H1 (cell line): ENCODE measurements at regions not wholly inside any gene's neighbourhood (a gene's known extent, or its start where the extent isn't known, plus 50 kb on each side); places are given as distances from the start of the nearest gene placed in this dataset.
"Not testable (repeated sequence)": the region's sequence is repeated elsewhere in the genome, so short reads cannot be mapped to it uniquely, and the experiment has no call there.

Experiments used
- CTCF ChIA-PET: fragments of 300-600 bp; sonication (Branson Sonifier 250); formaldehyde crosslinking; loops from one replicate; lab custom pipeline; 2021; ENCODE audit not compliant: partially characterized antibody; lab: Charles Lee
- POLR2A ChIA-PET: fragments of 300-600 bp; sonication (Branson Sonifier 250); formaldehyde crosslinking; loops from one replicate; lab custom pipeline; 2021; ENCODE audit warnings: inconsistent platforms; ENCODE audit not compliant: partially characterized antibody; lab: Charles Lee
- DNase-seq, 2 experiments: peaks; one replicate each; pipeline versions ENCODE4 v3.0.0 to v3.0.0-alpha.2; 2010 to 2022; ENCODE audit warnings: low spot score in 2 of 2, low read depth in 1 of 2, mixed read lengths in 1 of 2
- FAIRE-seq: peaks from 2 replicates; lab custom pipeline; 2011; peaks lifted over from hg19 to GRCh38; lab: Jason Lieb, UNC
- H2AFZ ChIP-seq: 2 replicates; pipeline ENCODE4 v1.8.1; 2012; ENCODE audit warnings: low read length, inconsistent platforms
- H2AK5ac ChIP-seq: 2 replicates; pipeline ENCODE4 v1.6.1; 2013; ENCODE audit warnings: low read depth, low read length
- H2BK120ac ChIP-seq: replicated peaks from 2 replicates; pipeline ENCODE3; 2013; ENCODE audit warnings: low read depth, low read length, inconsistent platforms
- H2BK12ac ChIP-seq: 2 replicates; pipeline ENCODE4 v1.6.1; 2013; ENCODE audit warnings: low read depth, low read length
- H2BK15ac ChIP-seq: 2 replicates; pipeline ENCODE4 v1.6.1; 2013; ENCODE audit warnings: low read length
- H2BK20ac ChIP-seq: 2 replicates; pipeline ENCODE4 v1.6.1; 2013; ENCODE audit warnings: low read length
- H2BK5ac ChIP-seq: 2 replicates; pipeline ENCODE4 v1.6.1; 2013; ENCODE audit warnings: low read depth, low read length
- H3K14ac ChIP-seq: 2 replicates; pipeline ENCODE4 v1.6.1; 2013; ENCODE audit warnings: inconsistent platforms; ENCODE audit not compliant: insufficient read length
- H3K18ac ChIP-seq: 2 replicates; pipeline ENCODE4 v1.6.1; 2013; ENCODE audit warnings: low read length; ENCODE audit errors: extremely low read depth
- H3K23ac ChIP-seq: 2 replicates; pipeline ENCODE4 v1.6.1; 2013; ENCODE audit warnings: inconsistent platforms; ENCODE audit not compliant: insufficient read length
- H3K23me2 ChIP-seq: 2 replicates; pipeline ENCODE4 v1.6.1; 2013; ENCODE audit warnings: low read depth, low read length
- H3K27ac ChIP-seq: 2 replicates; pipeline ENCODE4 v1.6.1; 2011; ENCODE audit warnings: low read depth, low read length, inconsistent platforms
- H3K27me3 ChIP-seq, 4 experiments: replicated peaks in 1 of 4; 1 replicate in 1 of 4; 2 replicates in 3 of 4; pipeline versions ENCODE4 v1.6.1 to v1.8.1; 2011 to 2013; ENCODE audit warnings: low read length in 3 of 4, mild to moderate bottlenecking in 3 of 4, inconsistent platforms in 2 of 4, mixed read lengths in 2 of 4, moderate library complexity in 1 of 4; ENCODE audit not compliant: control insufficient read depth in 3 of 4, insufficient read depth in 3 of 4; ENCODE audit errors: extremely low read depth in 1 of 4
- H3K36me3 ChIP-seq, 4 experiments: 2 replicates each; pipeline versions ENCODE4 v1.6.1 to v1.8.1; 2011 to 2013; ENCODE audit warnings: mild to moderate bottlenecking in 4 of 4, low read length in 3 of 4, moderate library complexity in 2 of 4, control low read depth in 1 of 4, inconsistent platforms in 1 of 4; ENCODE audit not compliant: insufficient read depth in 4 of 4, control insufficient read depth in 2 of 4
- H3K4ac ChIP-seq: replicated peaks from 2 replicates; pipeline ENCODE3; 2013; ENCODE audit warnings: low read length, low read depth, mixed read lengths, inconsistent platforms; ENCODE audit not compliant: insufficient read length
- H3K4me1 ChIP-seq, 4 experiments: replicated peaks in 1 of 4; 1 replicate in 1 of 4; 2 replicates in 3 of 4; pipeline versions ENCODE4 v1.6.1 to v1.8.1; 2011 to 2013; ENCODE audit warnings: low read length in 3 of 4, inconsistent platforms in 2 of 4, mixed read lengths in 1 of 4; ENCODE audit not compliant: insufficient read depth in 4 of 4, control insufficient read depth in 3 of 4
- H3K4me2 ChIP-seq, 2 experiments: 2 replicates each; pipeline versions ENCODE4 v1.6.1 to v1.8.1; 2011 to 2013; ENCODE audit warnings: low read depth in 2 of 2, low read length in 2 of 2, control low read depth in 1 of 2, inconsistent platforms in 1 of 2, mild to moderate bottlenecking in 1 of 2; ENCODE audit not compliant: insufficient read depth in 1 of 2
- H3K4me3 ChIP-seq, 4 experiments: fragments of 200-600, 300-600 bp in 1 of 4; sonication (generic), shearing (Covaris generic), sonication (Bioruptor Twin) in 1 of 4; 2 replicates each; pipeline versions ENCODE4 v1.5.1 to v1.8.1; 2011 to 2016; ENCODE audit warnings: low read length in 4 of 4, low read depth in 3 of 4, control low read depth in 2 of 4, inconsistent platforms in 2 of 4, mild to moderate bottlenecking in 2 of 4, mixed read lengths in 1 of 4, moderate library complexity in 1 of 4; ENCODE audit not compliant: insufficient read depth in 2 of 4; ENCODE audit errors: extremely low read depth in 1 of 4
- H3K56ac ChIP-seq: replicated peaks from 2 replicates; pipeline ENCODE3; 2013; ENCODE audit warnings: low read depth, mild to moderate bottlenecking, mixed read lengths, low read length, inconsistent platforms; ENCODE audit not compliant: insufficient read length
- H3K79me1 ChIP-seq: 2 replicates; pipeline ENCODE4 v1.6.1; 2013; ENCODE audit warnings: low read depth, low read length, control low read depth
- H3K79me2 ChIP-seq, 2 experiments: 2 replicates each; pipeline versions ENCODE4 v1.6.1 to v1.8.1; 2012 to 2013; ENCODE audit warnings: low read length in 2 of 2, mild to moderate bottlenecking in 2 of 2, inconsistent platforms in 1 of 2; ENCODE audit not compliant: insufficient read depth in 2 of 2, control insufficient read depth in 1 of 2
- H3K9ac ChIP-seq, 4 experiments: replicated peaks in 1 of 4; 1 replicate in 1 of 4; 2 replicates in 3 of 4; pipeline versions ENCODE4 v1.6.1 to v1.8.1; 2011 to 2013; ENCODE audit warnings: low read depth in 3 of 4, low read length in 3 of 4, control low read depth in 2 of 4, mild to moderate bottlenecking in 2 of 4, moderate library complexity in 2 of 4, inconsistent platforms in 1 of 4; ENCODE audit errors: extremely low read depth in 1 of 4
- H3K9me3 ChIP-seq, 2 experiments: 2 replicates each; pipeline versions ENCODE4 v1.6.1 to v1.8.1; 2012 to 2013; ENCODE audit warnings: mild to moderate bottlenecking in 2 of 2, moderate library complexity in 2 of 2, control low read depth in 1 of 2, inconsistent platforms in 1 of 2, low read depth in 1 of 2, low read length in 1 of 2, mixed read lengths in 1 of 2; ENCODE audit not compliant: insufficient read depth in 2 of 2
- H4K20me1 ChIP-seq, 2 experiments: replicated peaks in 1 of 2; 2 replicates each; pipeline versions ENCODE3 to v1.8.1; 2011 to 2013; ENCODE audit warnings: inconsistent platforms in 2 of 2, low read length in 2 of 2, mild to moderate bottlenecking in 1 of 2; ENCODE audit not compliant: insufficient read depth in 2 of 2, control insufficient read depth in 1 of 2
- H4K5ac ChIP-seq: 2 replicates; pipeline ENCODE4 v1.6.1; 2013; ENCODE audit warnings: low read length, low read depth, mixed read lengths, inconsistent platforms; ENCODE audit not compliant: insufficient read length
- H4K8ac ChIP-seq: 2 replicates; pipeline ENCODE4 v1.8.0; 2013; ENCODE audit warnings: mild to moderate bottlenecking, moderate library complexity, low read length, inconsistent platforms; ENCODE audit not compliant: insufficient read depth; ENCODE audit errors: extremely low read depth
- H4K91ac ChIP-seq: replicated peaks from 2 replicates; pipeline ENCODE3; 2013; ENCODE audit warnings: low read length, mixed read lengths, inconsistent platforms; ENCODE audit not compliant: insufficient read length
- WGBS, 2 experiments: shearing (Covaris generic) in 1 of 2; methylation state at CpG; one replicate each; pipeline versions ENCODE4 v1.1.6 to v1.1.7; 2013 to 2015; ENCODE audit warnings: low lambda C conversion rate in 2 of 2, mixed read lengths in 2 of 2, inconsistent platforms in 1 of 2, low coverage in 1 of 2, missing lambda C conversion rate in 1 of 2; ENCODE audit not compliant: insufficient replicate concordance in 2 of 2, insufficient coverage in 1 of 2, insufficient read length in 1 of 2; ENCODE audit errors: extremely low coverage in 1 of 2, missing lambda C conversion rate in 1 of 2; 5-methylcytosine and 5-hydroxymethylcytosine counted together

DNA sequence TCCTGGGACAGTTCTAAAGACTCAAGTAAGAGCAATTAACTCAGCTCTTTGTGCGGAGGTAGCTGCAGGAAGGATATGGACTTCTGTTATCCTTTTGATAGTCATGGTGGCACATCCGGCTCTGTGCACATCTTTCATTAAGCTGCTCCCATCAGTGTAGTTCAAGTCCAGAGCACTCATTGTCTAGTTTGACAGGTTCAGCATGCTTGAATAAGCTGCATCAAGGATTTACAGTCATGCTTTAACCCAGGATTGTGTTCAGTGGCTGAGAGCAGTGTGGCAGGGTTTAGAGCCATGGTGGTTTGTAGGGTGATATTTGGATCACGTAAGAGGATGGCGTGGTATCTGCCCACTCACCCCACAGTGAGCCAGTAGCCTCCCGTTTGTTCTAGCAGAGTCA is 435.0 kb upstream of the NPAP1 start:
- H2BK5ac ChIP-seq, H3K36me3 ChIP-seq, H2AFZ ChIP-seq, H3K9ac ChIP-seq, H3K4me3 ChIP-seq, H3K4me2 ChIP-seq, H3K23me2 ChIP-seq, H3K56ac ChIP-seq, H3K79me1 ChIP-seq, H3K27me3 ChIP-seq, H4K8ac ChIP-seq, H3K9me3 ChIP-seq, H3K18ac ChIP-seq, H4K20me1 ChIP-seq, H3K23ac ChIP-seq, H4K5ac ChIP-seq, FAIRE-seq, H2BK20ac ChIP-seq, H3K14ac ChIP-seq, POLR2A ChIA-PET, H4K91ac ChIP-seq, H2BK15ac ChIP-seq, H3K79me2 ChIP-seq, DNase-seq, H3K4ac ChIP-seq, H3K4me1 ChIP-seq, CTCF ChIA-PET, H3K27ac ChIP-seq, H2AK5ac ChIP-seq, H2BK120ac ChIP-seq, H2BK12ac ChIP-seq: not testable (repeated sequence)
- WGBS, 2 experiments = 74% methylated on average over 4 of the region's 5 CpGs; no CpG with 5 or more reads in 1 of the 2 experiments

DNA sequence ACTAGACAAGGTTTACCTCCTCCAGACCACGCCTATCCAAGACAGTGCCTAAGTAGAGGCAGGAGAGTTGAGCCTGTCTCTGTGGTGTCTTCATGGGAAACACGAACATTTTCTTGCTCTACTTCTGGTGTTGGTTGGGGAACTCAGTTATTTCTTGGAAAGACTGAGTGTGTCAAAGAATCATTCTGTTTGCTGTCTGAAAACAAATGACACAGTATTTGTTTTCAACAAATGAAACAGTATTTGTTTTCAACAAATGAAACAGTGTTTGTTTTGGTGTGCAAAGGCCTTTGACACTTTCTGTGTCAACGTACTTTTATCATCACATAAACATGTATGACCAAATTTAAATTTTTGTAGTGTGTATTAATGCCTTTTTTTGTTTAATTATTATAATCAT is 416.5 kb upstream of the NPAP1 start:
- H3K36me3 ChIP-seq, H3K79me1 ChIP-seq, DNase-seq, H4K5ac ChIP-seq, H2BK20ac ChIP-seq, H2BK120ac ChIP-seq, FAIRE-seq, CTCF ChIA-PET, H3K9me3 ChIP-seq, H3K56ac ChIP-seq, H3K4me2 ChIP-seq, H4K8ac ChIP-seq, H4K20me1 ChIP-seq, H3K14ac ChIP-seq, H3K18ac ChIP-seq, H2BK15ac ChIP-seq, H3K27ac ChIP-seq, H4K91ac ChIP-seq, H2BK12ac ChIP-seq, H3K9ac ChIP-seq, H3K23me2 ChIP-seq, H3K27me3 ChIP-seq, H2AFZ ChIP-seq, H3K4me1 ChIP-seq, H2BK5ac ChIP-seq, H3K4ac ChIP-seq, H3K79me2 ChIP-seq, H2AK5ac ChIP-seq, H3K4me3 ChIP-seq, POLR2A ChIA-PET, H3K23ac ChIP-seq: not testable (repeated sequence)
- WGBS, 2 experiments = 74% methylated on average over 3 of the region's 3 CpGs; no CpG with 5 or more reads in 1 of the 2 experiments
